Activated CD8-positive, alpha-beta memory T cell treated with anti-CD3 and anti-CD28 coated beads, Interleukin-2, amount 10 ng/mL, durations not matched to agents 7 days and 5 days (primary cell): ENCODE measurements at regions not wholly inside any gene's neighbourhood (a gene's known extent, or its start where the extent isn't known, plus 50 kb on each side); places are given as distances from the start of the nearest gene placed in this dataset.
A peak's percentile ranks its signal among the peaks of the same experiment; 100 is the strongest.
"Not testable (repeated sequence)": the region's sequence is repeated elsewhere in the genome, so short reads cannot be mapped to it uniquely, and the experiment has no call there.

ENCODE experiments used
- ATAC-seq: fragments of 150-1000 bp; cut with Tn5 transposase; one replicate; pipeline ENCODE4 v1.10.0; 2021; ENCODE audit warnings: moderate library complexity
- CTCF ChIA-PET: fragments of 350-600 bp; sonication (Branson Sonifier 250); formaldehyde crosslinking; loops from one replicate; lab custom pipeline; 2021; ENCODE audit warnings: antibody characterized with exemption; lab: Charles Lee
- DNase-seq: peaks from one replicate; pipeline ENCODE4 v3.0.0-alpha.2; 2020
- H3K27ac Mint-ChIP-seq: one replicate; pipeline ENCODE4 v1.8.0; 2021; ENCODE audit warnings: mild to moderate bottlenecking, mixed read lengths
- H3K27me3 Mint-ChIP-seq: one replicate; pipeline ENCODE4 v1.8.0; 2021; ENCODE audit warnings: mixed read lengths
- H3K36me3 Mint-ChIP-seq: one replicate; pipeline ENCODE4 v1.8.0; 2021; ENCODE audit warnings: mild to moderate bottlenecking, mixed read lengths
- H3K4me1 Mint-ChIP-seq: one replicate; pipeline ENCODE4 v1.8.0; 2021; ENCODE audit warnings: mixed read lengths
- H3K4me3 Mint-ChIP-seq: one replicate; pipeline ENCODE4 v1.8.0; 2021; ENCODE audit warnings: mild to moderate bottlenecking, moderate library complexity, mixed read lengths
- H3K9me3 Mint-ChIP-seq: one replicate; pipeline ENCODE4 v1.8.0; 2022; ENCODE audit warnings: low read depth, mixed read lengths

- H3K4me1 Mint-ChIP-seq, H3K27me3 Mint-ChIP-seq, H3K9me3 Mint-ChIP-seq, DNase-seq, H3K27ac Mint-ChIP-seq, H3K36me3 Mint-ChIP-seq, CTCF ChIA-PET: not testable (repeated sequence)
- peak; percentile 20 for ATAC-seq
- H3K4me3 Mint-ChIP-seq = peak overlapping the region; percentile 36
Measured at GRCh38 chr1:148049115-148049496, 103.0 kb downstream of the NBPF11 start.

GRCh38 chr1:148048423-148049114, 103.5 kb downstream of the NBPF11 start:
- peak overlapping the region; percentile 62 for H3K4me3 Mint-ChIP-seq
- CTCF ChIA-PET, DNase-seq, H3K36me3 Mint-ChIP-seq, H3K27ac Mint-ChIP-seq, H3K9me3 Mint-ChIP-seq, H3K27me3 Mint-ChIP-seq, H3K4me1 Mint-ChIP-seq: not testable (repeated sequence)
- ATAC-seq = peak; percentile 39

DNA sequence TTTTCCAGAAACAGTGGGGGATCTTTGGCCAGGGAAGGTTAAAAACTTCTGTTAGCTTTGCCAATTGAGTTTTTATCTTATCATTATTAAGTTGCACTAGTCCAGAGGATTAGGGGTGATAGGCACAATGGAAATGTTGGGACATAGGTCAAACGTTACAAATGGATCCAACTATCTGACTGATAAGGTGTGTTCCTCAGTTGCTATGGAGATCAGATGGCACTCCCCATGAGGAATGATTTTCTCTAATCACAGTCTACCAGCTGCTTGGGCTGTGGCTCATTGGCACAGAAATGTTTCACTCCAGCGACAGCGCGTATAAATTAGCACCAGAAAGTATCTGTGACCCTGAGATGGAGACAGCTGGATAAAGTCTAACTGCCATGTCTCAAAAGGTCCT, 106.2 kb downstream of the NBPF11 start:
- H3K9me3 Mint-ChIP-seq, CTCF ChIA-PET: not testable (repeated sequence)
- H3K27me3 Mint-ChIP-seq = peaks cover 15% of the 10 kb centered on the region

GRCh38 chr1:148044495-148044894, 107.6 kb downstream of the NBPF11 start:
- peaks cover 15% of the 10 kb centered on the region for H3K27me3 Mint-ChIP-seq
- H3K36me3 Mint-ChIP-seq, H3K4me3 Mint-ChIP-seq, CTCF ChIA-PET, H3K9me3 Mint-ChIP-seq, H3K4me1 Mint-ChIP-seq, DNase-seq, H3K27ac Mint-ChIP-seq: not testable (repeated sequence)
- peak; percentile 36 for ATAC-seq

More for the DNA sequence above, 106.2 kb downstream of the NBPF11 start:
- H3K36me3 Mint-ChIP-seq, DNase-seq, H3K4me1 Mint-ChIP-seq, ATAC-seq, H3K27ac Mint-ChIP-seq, H3K4me3 Mint-ChIP-seq: not testable (repeated sequence)
